ENCODE measurements at regions not wholly inside any gene's neighbourhood (a gene's known extent, or its start where the extent isn't known, plus 50 kb on each side); places are given as distances from the start of the nearest gene placed in this dataset.

- no peak for TF ChIP-seq MEIS1 (CRISPR knock-in tag; IDR thresholded peaks at IDR 0.05; ENCODE audit: borderline replicate concordance)
- TF ChIP-seq, protein P1, sequence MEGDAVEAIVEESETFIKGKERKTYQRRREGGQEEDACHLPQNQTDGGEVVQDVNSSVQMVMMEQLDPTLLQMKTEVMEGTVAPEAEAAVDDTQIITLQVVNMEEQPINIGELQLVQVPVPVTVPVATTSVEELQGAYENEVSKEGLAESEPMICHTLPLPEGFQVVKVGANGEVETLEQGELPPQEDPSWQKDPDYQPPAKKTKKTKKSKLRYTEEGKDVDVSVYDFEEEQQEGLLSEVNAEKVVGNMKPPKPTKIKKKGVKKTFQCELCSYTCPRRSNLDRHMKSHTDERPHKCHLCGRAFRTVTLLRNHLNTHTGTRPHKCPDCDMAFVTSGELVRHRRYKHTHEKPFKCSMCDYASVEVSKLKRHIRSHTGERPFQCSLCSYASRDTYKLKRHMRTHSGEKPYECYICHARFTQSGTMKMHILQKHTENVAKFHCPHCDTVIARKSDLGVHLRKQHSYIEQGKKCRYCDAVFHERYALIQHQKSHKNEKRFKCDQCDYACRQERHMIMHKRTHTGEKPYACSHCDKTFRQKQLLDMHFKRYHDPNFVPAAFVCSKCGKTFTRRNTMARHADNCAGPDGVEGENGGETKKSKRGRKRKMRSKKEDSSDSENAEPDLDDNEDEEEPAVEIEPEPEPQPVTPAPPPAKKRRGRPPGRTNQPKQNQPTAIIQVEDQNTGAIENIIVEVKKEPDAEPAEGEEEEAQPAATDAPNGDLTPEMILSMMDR (CRISPR knock-in tag; IDR thresholded peaks at IDR 0.05): no peak
- TF ChIP-seq ZBTB14 (CRISPR knock-in tag; IDR thresholded peaks at IDR 0.05): no peak
Observed at GRCh38 chr14:65256714-65257113, 154.4 kb upstream of the MAX start.
